NCI-H345 (cell line): ENCODE measurements at regions not wholly inside any gene's neighbourhood (a gene's known extent, or its start where the extent isn't known, plus 50 kb on each side); places are given as distances from the start of the nearest gene placed in this dataset.

Experiments used
- DNase-seq: peaks from one replicate; lab custom pipeline; 2025; lab: John Stamatoyannopoulos, UW

GRCh38 chr7:156127166-156128134 is 315.2 kb upstream of the SHH start:
- DNase-seq = no peak

DNA sequence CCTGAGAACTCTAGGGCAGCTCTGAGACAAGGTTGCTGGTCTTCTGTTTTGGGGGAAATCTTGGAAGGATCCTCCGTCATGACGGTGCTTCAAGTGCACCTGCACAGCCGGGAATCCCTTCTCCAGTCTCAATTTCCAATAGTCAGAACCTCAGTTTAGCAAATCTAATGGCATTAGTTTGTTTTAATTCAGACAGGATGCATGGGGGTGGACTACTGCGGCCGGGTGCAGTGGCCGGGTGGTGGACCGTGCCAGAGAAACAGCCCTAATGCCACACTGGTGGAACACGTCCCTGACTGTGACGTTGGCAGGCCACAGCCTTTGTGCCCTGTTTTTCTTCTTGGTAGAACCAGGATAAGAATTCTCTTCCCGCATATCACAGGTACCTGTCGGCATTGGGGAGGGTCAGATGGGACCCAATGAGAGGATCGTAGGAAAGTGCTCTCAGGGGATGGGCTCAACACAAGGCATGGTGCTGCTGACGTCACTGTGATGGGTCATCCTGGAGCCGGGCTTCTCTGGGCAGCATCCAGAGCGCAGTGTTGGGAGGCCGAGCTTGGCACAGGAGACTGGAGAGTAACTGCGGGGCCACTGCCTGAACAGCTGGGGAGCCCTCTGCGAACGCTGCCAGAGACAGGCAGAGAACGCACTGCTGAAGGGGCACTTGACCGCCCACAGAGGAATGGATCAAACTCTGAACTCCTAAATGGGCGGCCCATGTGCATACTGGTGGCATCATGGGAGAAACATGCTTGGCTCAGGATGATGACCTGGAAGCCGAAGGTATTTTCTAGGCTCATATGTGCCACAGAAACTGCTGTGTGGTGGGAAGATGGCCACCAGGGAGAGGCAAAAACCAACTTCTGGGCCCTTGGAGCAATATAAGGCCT is 313.8 kb upstream of the SHH start:
- no peak for DNase-seq

DNA sequence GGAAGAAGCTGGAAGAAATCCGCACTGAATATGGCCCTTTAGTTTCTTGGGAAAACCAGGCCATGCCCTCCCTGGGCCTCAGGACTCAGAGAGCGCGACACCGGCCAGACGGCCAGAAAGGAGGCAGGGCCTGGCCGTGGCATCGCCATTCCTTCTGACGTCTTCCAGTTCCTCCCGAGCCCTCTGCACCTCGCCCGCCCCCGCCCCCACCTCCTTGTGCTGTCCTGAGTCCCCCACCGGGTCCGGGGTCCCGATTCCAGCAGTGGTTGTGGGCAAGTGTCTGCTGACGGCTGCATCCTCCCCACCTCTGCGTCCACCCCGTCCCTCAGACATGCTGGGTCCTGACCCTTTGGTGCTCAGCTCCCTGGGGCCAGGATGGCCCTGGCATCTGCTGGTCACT is 312.1 kb upstream of the SHH start:
- no peak for DNase-seq

DNA sequence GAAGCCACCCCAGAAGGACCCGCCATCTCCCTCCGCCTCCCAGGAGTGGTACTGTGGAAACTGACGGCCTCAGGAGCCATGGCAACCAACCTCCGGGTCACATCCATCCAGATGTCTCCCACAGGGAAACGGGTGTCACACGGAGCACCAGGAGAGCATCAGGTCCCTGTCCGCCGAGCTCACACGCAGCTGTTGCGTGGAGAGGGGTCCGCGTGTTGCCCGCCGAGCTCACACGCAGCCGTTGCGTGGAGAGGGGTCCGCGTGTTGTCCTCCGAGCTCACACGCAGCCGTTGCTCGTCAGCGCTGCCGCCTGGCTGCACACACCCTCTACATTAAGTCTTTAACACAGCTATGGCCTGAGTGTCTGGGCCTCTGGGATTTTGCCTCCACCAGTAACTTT is 311.1 kb upstream of the SHH start:
- no peak for DNase-seq

DNA sequence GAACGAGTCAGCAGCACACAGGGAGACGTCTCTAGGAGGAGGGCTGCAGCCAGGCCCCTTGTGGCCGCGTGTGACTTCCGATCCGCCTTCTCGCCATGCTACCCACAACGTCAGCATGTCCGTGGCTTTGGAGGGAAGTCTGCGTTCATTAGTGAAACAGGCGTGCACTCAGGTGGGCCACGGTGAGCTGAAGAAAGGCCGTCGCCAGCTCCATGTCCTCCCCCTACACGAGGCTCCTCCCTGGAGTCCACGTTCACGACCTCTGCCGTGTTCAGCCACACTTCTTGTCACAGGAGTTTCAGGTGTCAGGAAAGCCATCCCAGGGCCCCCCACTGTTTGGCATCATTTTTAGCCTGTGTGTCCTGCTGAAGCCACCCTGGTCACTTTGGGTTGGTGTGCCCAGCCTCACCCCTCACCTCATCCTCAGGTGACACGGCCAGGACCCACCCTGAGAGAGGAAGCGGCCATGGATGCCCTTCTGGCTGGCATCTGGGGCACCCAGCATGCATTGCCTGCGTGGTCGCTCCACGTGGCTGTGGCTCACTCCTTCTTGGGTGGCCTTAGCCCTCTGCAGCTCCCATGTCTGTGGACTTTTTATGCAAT is 310.6 kb upstream of the SHH start:
- no peak for DNase-seq

DNA sequence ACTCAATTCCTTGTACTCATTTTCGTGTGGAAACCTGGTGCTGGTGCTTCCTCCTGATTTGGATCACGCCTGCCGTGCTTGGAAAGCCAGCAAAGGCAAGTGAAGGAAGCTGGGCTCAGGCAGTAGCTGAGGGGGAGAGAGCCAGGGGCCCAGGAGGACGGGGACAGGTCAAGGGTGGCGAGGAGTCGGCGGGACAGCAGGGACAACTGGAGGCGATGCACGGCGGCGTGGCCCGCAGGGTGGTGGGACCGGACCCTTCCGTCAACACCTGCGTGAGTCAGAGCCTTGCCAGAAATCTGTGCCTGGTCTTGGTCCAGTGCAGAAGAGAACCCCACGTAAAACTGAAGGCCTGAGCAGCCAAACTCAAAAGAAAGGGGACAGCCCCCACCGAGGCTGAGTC is 309.7 kb upstream of the SHH start:
- DNase-seq = no peak

DNA sequence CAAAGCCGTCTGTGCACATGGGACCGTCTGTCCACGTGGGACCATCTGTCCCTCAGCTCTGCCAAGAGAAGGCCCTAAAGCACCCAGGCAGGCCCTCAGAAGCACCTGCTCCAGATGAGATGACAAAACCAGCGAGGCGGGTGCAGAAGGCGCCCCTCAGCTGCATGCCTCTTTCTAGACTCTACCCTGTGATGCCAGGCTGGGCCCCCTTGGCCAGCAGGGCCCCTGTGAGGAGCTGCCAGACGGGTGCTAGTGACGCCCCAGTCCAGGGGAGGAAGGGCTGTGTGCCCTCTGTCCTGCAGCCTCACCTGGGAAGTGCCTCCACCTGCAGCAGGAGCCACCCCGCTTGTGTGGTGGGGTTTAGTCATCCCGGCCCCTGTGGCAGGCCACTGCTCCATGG is 309.2 kb upstream of the SHH start:
- DNase-seq = no peak

GRCh38 chr7:156120552-156120951 is 308.3 kb upstream of the SHH start:
- no peak for DNase-seq

DNA sequence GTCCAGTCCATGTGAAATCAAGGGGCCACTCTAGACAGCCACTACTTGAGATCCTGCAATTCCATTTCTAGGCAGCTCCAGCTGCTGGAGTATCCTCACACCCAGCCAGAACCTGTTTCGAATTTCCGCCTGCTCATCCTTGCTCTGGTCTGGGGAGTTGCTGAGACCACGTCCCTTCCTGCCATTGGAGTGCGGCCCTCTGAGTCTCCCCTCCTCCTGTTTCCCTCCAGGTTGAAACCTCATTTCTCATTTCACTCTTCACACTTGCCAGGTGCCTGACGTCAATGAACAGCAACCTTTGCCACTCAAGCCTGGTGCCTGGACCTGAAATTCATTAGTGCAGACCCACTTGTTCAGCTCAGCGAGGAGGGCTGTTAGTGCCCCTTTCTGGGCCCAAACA is 307.5 kb upstream of the SHH start:
- DNase-seq = no peak

DNA sequence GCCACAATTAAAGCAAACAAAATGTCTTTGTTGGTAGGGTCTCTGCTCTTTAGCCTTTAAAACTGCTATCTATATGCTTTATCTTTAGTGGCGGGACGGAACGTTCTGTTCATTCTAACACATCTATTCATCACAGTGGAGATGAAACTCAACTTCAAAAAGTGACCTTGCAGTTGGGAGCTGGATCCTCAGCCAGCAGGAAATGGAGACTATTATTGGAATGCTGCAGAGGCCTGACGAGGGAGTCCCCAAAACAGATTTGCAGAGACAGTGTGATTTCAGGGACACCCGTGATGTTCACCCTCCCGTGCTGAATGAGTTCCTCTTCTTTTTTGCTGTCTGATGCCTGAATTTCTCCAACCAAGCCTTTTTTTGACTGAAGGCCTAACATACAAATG is 306.0 kb upstream of the SHH start:
- DNase-seq = no peak

GRCh38 chr7:156117542-156118247 is 305.4 kb upstream of the SHH start:
- DNase-seq = no peak

- no peak for DNase-seq
These were observed 304.4 kb upstream of the SHH start for GRCh38 chr7:156116514-156117215.

DNA sequence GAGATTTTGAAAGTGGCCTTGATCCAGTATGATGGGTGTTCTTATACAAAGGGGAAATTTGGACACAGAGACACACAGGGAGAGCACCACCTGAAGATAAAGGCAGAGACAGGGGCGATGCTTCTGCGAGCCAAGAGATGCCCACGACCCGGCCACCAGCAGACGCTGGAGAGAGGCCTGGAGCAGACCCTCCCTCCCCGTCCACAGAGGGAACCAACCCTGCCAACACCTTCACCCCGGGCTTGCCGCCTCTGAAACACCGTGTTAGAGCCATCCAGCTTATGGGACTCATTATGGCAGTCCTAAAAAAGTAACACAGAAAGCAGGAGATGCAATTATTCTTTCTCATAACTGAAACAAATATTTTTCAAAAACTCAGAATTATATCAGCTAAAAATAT is 303.3 kb upstream of the SHH start:
- DNase-seq = no peak

GRCh38 chr7:156113731-156114130 is 301.5 kb upstream of the SHH start:
- no peak for DNase-seq

- DNase-seq = no peak
These were observed 297.7 kb upstream of the SHH start for GRCh38 chr7:156109988-156110387.

DNA sequence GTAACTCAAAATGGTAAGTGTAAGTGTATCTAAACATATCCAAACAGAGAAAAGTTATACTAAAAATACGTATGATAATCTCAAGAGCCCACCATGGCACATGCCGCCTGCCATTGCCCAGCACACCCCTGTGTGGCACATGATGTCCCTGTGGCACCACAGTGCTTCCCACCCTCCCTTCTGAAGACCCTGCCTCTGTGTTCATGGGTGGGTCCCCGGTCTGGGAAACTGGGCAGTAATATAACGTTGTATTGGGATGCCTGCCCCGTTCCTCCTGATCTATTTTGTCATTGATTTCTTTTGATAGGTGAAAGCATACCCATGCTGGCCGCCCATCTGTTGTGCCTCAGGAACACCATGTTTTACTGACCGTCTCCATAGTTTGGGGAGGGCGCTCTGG is 296.8 kb upstream of the SHH start:
- no peak for DNase-seq

- DNase-seq = no peak
These were observed 295.7 kb upstream of the SHH start for GRCh38 chr7:156107957-156108356.

GRCh38 chr7:156106107-156106426 is 293.8 kb upstream of the SHH start:
- DNase-seq = no peak

DNA sequence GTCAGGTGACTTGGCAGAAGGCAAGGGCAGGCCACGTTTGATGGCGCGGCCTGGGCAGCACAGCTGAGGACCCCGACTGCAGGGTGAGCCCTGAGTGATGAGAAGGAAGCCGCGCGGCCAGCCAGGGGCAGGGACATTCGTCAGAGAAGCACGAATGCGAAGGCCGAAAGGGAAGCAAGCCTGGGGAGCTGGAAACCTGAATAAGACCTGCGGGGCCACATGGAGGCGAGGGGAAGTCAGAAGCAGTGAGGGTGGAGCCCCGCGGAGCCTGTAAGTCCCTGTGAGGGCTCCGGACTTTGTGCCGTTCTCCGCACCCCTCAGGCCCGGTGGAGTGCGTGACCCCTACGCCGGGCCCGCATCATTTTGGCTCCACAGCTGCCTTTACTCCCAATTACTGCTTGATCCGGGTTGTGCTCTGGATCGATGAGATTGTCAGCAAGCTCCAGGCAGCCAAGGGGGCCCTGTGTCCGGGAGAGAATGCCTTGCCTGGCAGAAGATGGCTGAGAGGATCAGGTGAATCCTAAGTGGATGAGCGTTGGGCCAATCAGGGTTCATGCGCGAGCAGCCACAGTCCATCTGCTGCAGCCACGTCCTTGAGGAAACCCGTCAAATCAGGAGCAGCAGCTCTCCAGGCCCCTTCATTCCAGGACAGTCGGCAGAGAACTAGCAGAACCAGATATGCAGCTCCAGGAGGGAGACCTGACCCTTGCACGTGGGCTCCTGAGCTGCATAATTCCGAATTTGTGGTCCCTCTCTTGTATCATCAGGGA is 293.3 kb upstream of the SHH start:
- no peak for DNase-seq

DNA sequence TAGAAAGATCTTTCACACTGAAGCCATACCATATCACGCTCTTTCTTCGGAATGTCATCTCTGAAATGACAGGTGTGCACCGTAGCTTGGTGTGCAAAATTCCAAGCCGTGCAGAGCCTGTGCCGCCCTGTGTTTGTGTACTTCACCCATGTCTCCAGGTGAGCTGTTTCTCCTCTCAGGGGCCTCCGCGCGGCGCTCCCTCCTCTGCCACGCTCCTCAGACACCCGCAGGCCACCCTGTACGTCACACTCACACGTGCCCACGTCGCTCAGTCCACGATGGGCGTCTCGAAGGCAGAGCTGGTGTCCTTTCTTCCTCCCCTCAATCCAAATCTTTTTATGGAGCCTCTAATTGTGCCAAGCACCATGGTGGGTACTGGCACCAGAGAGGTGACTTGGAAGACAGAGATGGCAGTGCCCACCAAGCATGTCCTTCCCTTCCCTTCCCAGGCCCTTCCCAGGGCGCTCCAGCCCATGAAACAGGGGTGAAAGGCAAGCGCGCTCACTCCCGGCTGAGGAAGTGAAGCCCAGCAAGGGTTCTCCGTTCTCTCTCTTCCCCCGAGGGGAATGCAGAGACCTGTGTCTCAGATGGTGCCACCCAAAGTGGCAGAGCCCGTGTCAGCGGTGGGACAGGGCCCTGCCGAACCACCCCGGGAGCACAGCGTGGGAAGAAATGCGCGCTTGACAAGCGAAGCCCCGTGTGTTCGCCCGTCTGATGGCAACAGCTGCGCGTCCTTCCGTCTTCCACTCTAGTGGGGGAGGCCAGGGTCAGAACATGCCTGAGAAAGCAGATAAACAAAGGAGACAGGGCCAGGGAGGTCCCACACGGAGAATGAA is 292.5 kb upstream of the SHH start:
- no peak for DNase-seq
